ENCODE measurements at regions not wholly inside any gene's neighbourhood (a gene's known extent, or its start where the extent isn't known, plus 50 kb on each side); places are given as distances from the start of the nearest gene placed in this dataset.
"Not testable (repeated sequence)": the region's sequence is repeated elsewhere in the genome, so short reads cannot be mapped to it uniquely, and the experiment has no call there.

GRCh38 chr15:92753591-92753990 is 98.0 kb upstream of the FAM174B start:
- no peak overlapping the region for H3K4me3 ChIP-seq (ENCODE audit: low read depth, low read length)

- H3K4me3 ChIP-seq (ENCODE audit: low read depth, low read length): no peak overlapping the region
Measured at GRCh38 chr15:92763459-92763858, 107.9 kb upstream of the FAM174B start.

- not testable (repeated sequence) for H3K4me3 ChIP-seq (ENCODE audit: low read depth, low read length)
Measured at GRCh38 chr15:92768131-92768530, 112.6 kb upstream of the FAM174B start.

- no peak overlapping the region for H3K4me3 ChIP-seq (ENCODE audit: low read depth, low read length)
Measured at GRCh38 chr15:92770641-92771040, 115.1 kb upstream of the FAM174B start.

GRCh38 chr15:92772061-92772460 is 116.5 kb upstream of the FAM174B start:
- no peak overlapping the region for H3K4me3 ChIP-seq (ENCODE audit: low read depth, low read length)

- no peak overlapping the region for H3K4me3 ChIP-seq (ENCODE audit: low read depth, low read length)
Measured at GRCh38 chr15:92772626-92773244, 117.2 kb upstream of the FAM174B start.

- no peak overlapping the region for H3K4me3 ChIP-seq (ENCODE audit: low read depth, low read length)
Measured at GRCh38 chr15:92773340-92773739, 117.8 kb upstream of the FAM174B start.

- H3K4me3 ChIP-seq (ENCODE audit: low read depth, low read length): no peak overlapping the region
Measured at GRCh38 chr15:92779874-92780273, 120.2 kb upstream of the CHD2 start.

- H3K4me3 ChIP-seq (ENCODE audit: low read depth, low read length): no peak overlapping the region
Measured at GRCh38 chr15:92780843-92781242, 119.3 kb upstream of the CHD2 start.

- no peak overlapping the region for H3K4me3 ChIP-seq (ENCODE audit: low read depth, low read length)
Measured at GRCh38 chr15:92781925-92782453, 118.1 kb upstream of the CHD2 start.

GRCh38 chr15:92787116-92787515 is 113.0 kb upstream of the CHD2 start:
- H3K4me3 ChIP-seq (ENCODE audit: low read depth, low read length): no peak overlapping the region

GRCh38 chr15:92788196-92788595 is 111.9 kb upstream of the CHD2 start:
- no peak overlapping the region for H3K4me3 ChIP-seq (ENCODE audit: low read depth, low read length)

GRCh38 chr15:92788793-92789192 is 111.3 kb upstream of the CHD2 start:
- H3K4me3 ChIP-seq (ENCODE audit: low read depth, low read length): not testable (repeated sequence)

- no peak overlapping the region for H3K4me3 ChIP-seq (ENCODE audit: low read depth, low read length)
Measured at GRCh38 chr15:92796161-92796611, 103.9 kb upstream of the CHD2 start.

GRCh38 chr15:92797168-92798052 is 102.7 kb upstream of the CHD2 start:
- H3K4me3 ChIP-seq (ENCODE audit: low read depth, low read length): no peak overlapping the region

GRCh38 chr15:92800013-92800412 is 100.1 kb upstream of the CHD2 start:
- H3K4me3 ChIP-seq (ENCODE audit: low read depth, low read length): no peak overlapping the region

GRCh38 chr15:92800416-92801055 is 99.6 kb upstream of the CHD2 start:
- not testable (repeated sequence) for H3K4me3 ChIP-seq (ENCODE audit: low read depth, low read length)

GRCh38 chr15:92801056-92801773 is 98.9 kb upstream of the CHD2 start:
- not testable (repeated sequence) for H3K4me3 ChIP-seq (ENCODE audit: low read depth, low read length)

GRCh38 chr15:92801774-92802464 is 98.2 kb upstream of the CHD2 start:
- no peak overlapping the region for H3K4me3 ChIP-seq (ENCODE audit: low read depth, low read length)

- no peak overlapping the region for H3K4me3 ChIP-seq (ENCODE audit: low read depth, low read length)
Measured at GRCh38 chr15:92803536-92803851, 96.6 kb upstream of the CHD2 start.
